Tibial artery (tissue), 4 donors: ENCODE measurements at regions not wholly inside any gene's neighbourhood (a gene's known extent, or its start where the extent isn't known, plus 50 kb on each side); places are given as distances from the start of the nearest gene placed in this dataset.

Experiments
- DNase-seq, 2 donors: peaks; one replicate each; pipeline ENCODE4 v3.0.0-alpha.2; 2019
- H3K27ac ChIP-seq, 2 donors: fragments of 200-600 bp; sonication (generic) in 1 of 2; 1 replicate in 1 of 2; 2 replicates in 1 of 2; pipeline ENCODE4 v1.5.1; 2018 to 2019; ENCODE audit warnings: mild to moderate bottlenecking in 1 of 2
- H3K27me3 ChIP-seq, 2 donors: fragments of 200-600 bp; sonication (generic) in 1 of 2; one replicate each; pipeline versions ENCODE4 v1.5.1 to v1.6.0; 2016 to 2019
- H3K36me3 ChIP-seq, 3 donors: fragments of 200-600 bp; sonication (generic) in 2 of 3; one replicate each; pipeline ENCODE4 v1.5.1; 2016 to 2019; ENCODE audit warnings: mild to moderate bottlenecking in 2 of 3
- H3K4me1 ChIP-seq, 4 donors: fragments of 200-600 bp; sonication (generic) in 2 of 4; 1 replicate in 3 of 4; 2 replicates in 1 of 4; pipeline ENCODE4 v1.5.1; 2016 to 2019
- H3K4me3 ChIP-seq, 2 donors: fragments of 200-600 bp; sonication (generic) in 1 of 2; 1 replicate in 1 of 2; 2 replicates in 1 of 2; pipeline ENCODE4 v1.5.1; 2018 to 2019; ENCODE audit warnings: mild to moderate bottlenecking in 2 of 2
- H3K9me3 ChIP-seq, 3 donors: fragments of 200-600 bp; sonication (generic) in 1 of 3; one replicate each; pipeline ENCODE4 v1.5.1; 2016 to 2019
- intact Hi-C: fragments of 100-400 bp; cut with DNase I; formaldehyde crosslinking; loops from one replicate; pipeline ENCODE4 v1.15.0; 2023; ENCODE audit warnings: low total_unique reads
- TF ChIP-seq, protein P1 (sequence below), 2 experiments: fragments of 200-600 bp in 1 of 2; fragments of 450-650 bp in 1 of 2; IDR thresholded peaks; one replicate each; pipeline ENCODE4 v1.5.1; 2017 to 2019; ENCODE audit warnings: antibody characterized with exemption in 2 of 2, mild to moderate bottlenecking in 1 of 2, moderate library complexity in 1 of 2

DNA sequence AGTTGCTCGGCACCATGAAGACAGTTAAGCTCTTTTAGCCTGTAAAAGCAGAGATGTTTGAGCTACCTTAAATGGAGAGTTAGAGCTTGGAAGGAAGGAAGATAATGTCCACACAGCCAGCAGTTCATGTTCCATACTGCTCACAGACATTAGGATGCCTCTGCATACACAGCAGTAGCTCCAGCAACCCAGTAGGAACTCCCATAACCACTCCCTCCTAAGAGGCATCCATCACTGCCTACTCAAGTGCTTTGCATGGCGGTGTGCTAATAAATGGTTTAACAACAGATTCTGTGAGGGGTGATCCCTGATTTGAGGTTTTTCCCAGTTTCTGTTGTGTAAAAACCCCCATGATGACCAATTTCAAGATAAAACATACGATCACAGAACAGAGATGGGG is 286.4 kb downstream of the HACE1 start:
- peaks cover 0 to 11% (median 0%) of the 10 kb centered on the region in 3 donors for H3K9me3 ChIP-seq
- no peak for DNase-seq
- no peaks in the 10 kb centered on the region for H3K36me3 ChIP-seq
- no peaks in the 10 kb centered on the region for H3K27me3 ChIP-seq
- no peak overlapping the region for H3K4me3 ChIP-seq
- H3K27ac ChIP-seq: no peak overlapping the region
- H3K4me1 ChIP-seq: no peaks in the 10 kb centered on the region
- TF ChIP-seq, protein P1, sequence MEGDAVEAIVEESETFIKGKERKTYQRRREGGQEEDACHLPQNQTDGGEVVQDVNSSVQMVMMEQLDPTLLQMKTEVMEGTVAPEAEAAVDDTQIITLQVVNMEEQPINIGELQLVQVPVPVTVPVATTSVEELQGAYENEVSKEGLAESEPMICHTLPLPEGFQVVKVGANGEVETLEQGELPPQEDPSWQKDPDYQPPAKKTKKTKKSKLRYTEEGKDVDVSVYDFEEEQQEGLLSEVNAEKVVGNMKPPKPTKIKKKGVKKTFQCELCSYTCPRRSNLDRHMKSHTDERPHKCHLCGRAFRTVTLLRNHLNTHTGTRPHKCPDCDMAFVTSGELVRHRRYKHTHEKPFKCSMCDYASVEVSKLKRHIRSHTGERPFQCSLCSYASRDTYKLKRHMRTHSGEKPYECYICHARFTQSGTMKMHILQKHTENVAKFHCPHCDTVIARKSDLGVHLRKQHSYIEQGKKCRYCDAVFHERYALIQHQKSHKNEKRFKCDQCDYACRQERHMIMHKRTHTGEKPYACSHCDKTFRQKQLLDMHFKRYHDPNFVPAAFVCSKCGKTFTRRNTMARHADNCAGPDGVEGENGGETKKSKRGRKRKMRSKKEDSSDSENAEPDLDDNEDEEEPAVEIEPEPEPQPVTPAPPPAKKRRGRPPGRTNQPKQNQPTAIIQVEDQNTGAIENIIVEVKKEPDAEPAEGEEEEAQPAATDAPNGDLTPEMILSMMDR (IDR thresholded peaks at IDR 0.05): no peak
- intact Hi-C loops: loop anchor here (5.0 kb wide), 1 partner anchor 621 kb away; no protein-coding TSS in a partner anchor

- H3K27ac ChIP-seq: no peak overlapping the region
- intact Hi-C loops: loop anchor here (5.0 kb wide), 1 partner anchor 621 kb away; no protein-coding TSS in a partner anchor
- TF ChIP-seq, protein P1 (IDR thresholded peaks at IDR 0.05): no peak
- H3K36me3 ChIP-seq: no peaks in the 10 kb centered on the region
- no peaks in the 10 kb centered on the region for H3K4me1 ChIP-seq
- H3K4me3 ChIP-seq: no peak overlapping the region
- H3K27me3 ChIP-seq: no peaks in the 10 kb centered on the region
- peaks cover 0 to 11% (median 0%) of the 10 kb centered on the region in 3 donors for H3K9me3 ChIP-seq
- DNase-seq: no peak
Observed at GRCh38 chr6:104572901-104573300, 286.8 kb downstream of the HACE1 start.

- DNase-seq: no peak
- Histone ChIP-seq H3K4me1 (no peaks in the 10 kb centered on the region), H3K36me3 (no peaks in the 10 kb centered on the region), H3K9me3 (peaks cover 0 to 11% (median 0%) of the 10 kb centered on the region in 3 donors), H3K4me3 (no peak overlapping the region), H3K27me3 (no peaks in the 10 kb centered on the region), H3K27ac (no peak overlapping the region)
- intact Hi-C loops: no loop called here
- TF ChIP-seq, protein P1 (IDR thresholded peaks at IDR 0.05): no peak
Observed at GRCh38 chr6:104566411-104566810, 293.3 kb downstream of the HACE1 start.

DNA sequence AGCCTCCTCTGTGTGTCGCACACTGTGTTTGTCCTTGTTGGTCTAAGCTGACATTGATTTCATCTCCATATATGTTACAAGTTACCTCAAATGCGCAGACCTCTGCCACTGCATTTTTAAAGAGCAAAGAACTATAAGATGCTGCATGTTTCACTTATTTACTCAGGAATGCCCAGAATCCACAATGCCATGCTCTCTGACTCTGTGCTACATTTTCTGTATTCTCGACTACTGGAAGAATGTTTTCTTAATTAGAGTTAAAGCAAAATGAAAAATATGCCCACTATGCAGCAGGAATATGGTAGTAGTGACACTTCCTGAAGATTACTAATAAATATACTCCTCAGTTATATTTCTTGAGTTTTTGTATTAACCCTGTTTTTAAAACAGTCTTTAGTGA is 296.4 kb downstream of the HACE1 start:
- Histone ChIP-seq H3K4me3 (no peak overlapping the region), H3K9me3 (no peaks in the 10 kb centered on the region), H3K4me1 (peaks cover 0 to 12% (median 0%) of the 10 kb centered on the region in 4 donors), H3K36me3 (no peaks in the 10 kb centered on the region), H3K27me3 (no peaks in the 10 kb centered on the region), H3K27ac (no peak overlapping the region)
- DNase-seq: no peak
- intact Hi-C loops: no loop called here
- TF ChIP-seq, protein P1 (IDR thresholded peaks at IDR 0.05): no peak

GRCh38 chr6:104559435-104560202 is 300.1 kb downstream of the HACE1 start:
- no peaks in the 10 kb centered on the region for H3K9me3 ChIP-seq
- H3K4me1 ChIP-seq: peaks cover 0 to 25% (median 0%) of the 10 kb centered on the region in 4 donors
- intact Hi-C loops: no loop called here
- H3K27me3 ChIP-seq: no peaks in the 10 kb centered on the region
- H3K4me3 ChIP-seq: no peak overlapping the region
- TF ChIP-seq, protein P1 (IDR thresholded peaks at IDR 0.05): no peak
- H3K27ac ChIP-seq: no peak overlapping the region
- no peak for DNase-seq
- H3K36me3 ChIP-seq: no peaks in the 10 kb centered on the region
